Endothelial cell of umbilical vein (primary cell): ENCODE measurements at regions not wholly inside any gene's neighbourhood (a gene's known extent, or its start where the extent isn't known, plus 50 kb on each side); places are given as distances from the start of the nearest gene placed in this dataset.

Experiments
- BruUV-seq: library from RNA; stranded (reverse); fragments of 400-500 nt; replicated peaks from 2 replicates; lab custom pipeline; 2021; lab: Mats Ljungman, UMichigan
- CTCF ChIA-PET: fragments of 300-600, 350-600 bp; sonication (Branson Sonifier 250); formaldehyde crosslinking; loops from one replicate; lab custom pipeline; 2021; ENCODE audit warnings: antibody characterized with exemption, inconsistent platforms; lab: Charles Lee
- POLR2A ChIA-PET: fragments of 300-600, 350-600 bp; sonication (Branson Sonifier 250); formaldehyde crosslinking; loops from one replicate; lab custom pipeline; 2021; ENCODE audit warnings: antibody characterized with exemption, inconsistent platforms; lab: Charles Lee
- DNase-seq: peaks from one replicate; pipeline ENCODE4 v3.0.0-alpha.2; 2011; ENCODE audit warnings: low read depth, low spot score
- FAIRE-seq: peaks from 2 replicates; lab custom pipeline; 2011; peaks lifted over from hg19 to GRCh38; lab: Jason Lieb, UNC
- H2AFZ ChIP-seq: 2 replicates; pipeline ENCODE4 v1.6.0; 2012; ENCODE audit warnings: low read depth, low read length, control low read depth, inconsistent platforms
- H3K27ac ChIP-seq: 2 replicates; pipeline ENCODE4 v1.5.1; 2011; ENCODE audit warnings: low read depth, mild to moderate bottlenecking, control low read depth, low read length, moderate library complexity; ENCODE audit not compliant: insufficient read depth
- H3K27me3 ChIP-seq, 2 experiments: 2 replicates each; pipeline versions ENCODE4 v1.6.0 to v1.6.1; 2011; ENCODE audit warnings: low read length in 2 of 2, mixed read lengths in 1 of 2; ENCODE audit not compliant: control insufficient read depth in 2 of 2, insufficient read depth in 2 of 2
- H3K36me3 ChIP-seq, 2 experiments: 2 replicates in 1 of 2; 3 replicates in 1 of 2; pipeline ENCODE4 v1.5.1; 2011; ENCODE audit warnings: low read length in 2 of 2, mild to moderate bottlenecking in 1 of 2, moderate library complexity in 1 of 2; ENCODE audit not compliant: control insufficient read depth in 2 of 2, insufficient read depth in 2 of 2; ENCODE audit errors: extremely low read depth in 1 of 2
- H3K4me1 ChIP-seq: 3 replicates; pipeline ENCODE4 v1.5.1; 2011; ENCODE audit warnings: mild to moderate bottlenecking, low read length; ENCODE audit not compliant: control insufficient read depth, insufficient read depth; ENCODE audit errors: extremely low read depth
- H3K4me2 ChIP-seq: 2 replicates; pipeline ENCODE4 v1.6.1; 2011; ENCODE audit warnings: low read length, control low read depth, mixed read lengths; ENCODE audit not compliant: insufficient read depth
- H3K4me3 ChIP-seq, 3 experiments: fragments of 200-600 bp in 1 of 3; sonication (generic), shearing (Covaris generic) in 1 of 3; replicated peaks in 1 of 3; 2 replicates each; pipeline ENCODE4 v1.5.1; 2011 to 2016; ENCODE audit warnings: control low read depth in 3 of 3, low read length in 3 of 3, mild to moderate bottlenecking in 2 of 3, inconsistent platforms in 1 of 3, low read depth in 1 of 3, moderate library complexity in 1 of 3; ENCODE audit not compliant: insufficient read depth in 1 of 3
- H3K79me2 ChIP-seq: 2 replicates; pipeline ENCODE4 v1.6.0; 2012; ENCODE audit warnings: low read length, inconsistent platforms; ENCODE audit not compliant: control insufficient read depth, insufficient read depth
- H3K9ac ChIP-seq: replicated peaks from 2 replicates; pipeline ENCODE3; 2011; ENCODE audit warnings: low read length, control low read depth; ENCODE audit not compliant: insufficient read depth; ENCODE audit errors: extremely low read depth
- H3K9me1 ChIP-seq: replicated peaks from 3 replicates; pipeline ENCODE4 v1.6.0; 2011; ENCODE audit warnings: mild to moderate bottlenecking, low read length; ENCODE audit not compliant: control insufficient read depth, insufficient read depth; ENCODE audit errors: extremely low read depth
- H3K9me3 ChIP-seq: replicated peaks from 2 replicates; pipeline ENCODE4 v1.5.1; 2012; ENCODE audit warnings: low read length, inconsistent platforms; ENCODE audit not compliant: control insufficient read depth, insufficient read depth
- H4K20me1 ChIP-seq: replicated peaks from 2 replicates; pipeline ENCODE3; 2011; ENCODE audit warnings: mild to moderate bottlenecking, low read length; ENCODE audit not compliant: control insufficient read depth, insufficient read depth; ENCODE audit errors: extremely low read depth
- CTCF ChIP-seq, 2 donors: IDR thresholded peaks; 1 replicate in 1 of 2; 2 replicates in 1 of 2; pipeline ENCODE4 v1.5.1; 2011; ENCODE audit warnings: low read length in 2 of 2, mild to moderate bottlenecking in 2 of 2, moderate library complexity in 2 of 2, control low read depth in 1 of 2, inconsistent platforms in 1 of 2, low read depth in 1 of 2; ENCODE audit not compliant: insufficient read depth in 1 of 2; ENCODE audit errors: extremely low read depth in 1 of 2
- EZH2 ChIP-seq: IDR thresholded peaks from 2 replicates; pipeline ENCODE4 v1.6.1; 2012; ENCODE audit warnings: borderline replicate concordance, low read depth, mild to moderate bottlenecking, moderate library complexity, low read length, inconsistent platforms; ENCODE audit not compliant: severe bottlenecking
- FOS ChIP-seq: IDR thresholded peaks from 2 replicates; pipeline ENCODE4 v1.6.1; 2011; ENCODE audit warnings: mild to moderate bottlenecking, low read length, moderate library complexity, borderline replicate concordance; ENCODE audit not compliant: insufficient read depth
- GATA2 ChIP-seq: IDR thresholded peaks from 2 replicates; pipeline ENCODE4 v1.7.0; 2011; ENCODE audit warnings: low read depth, mild to moderate bottlenecking, moderate library complexity, mixed read lengths, low read length; ENCODE audit not compliant: insufficient read length, insufficient read depth
- JUN ChIP-seq: IDR thresholded peaks from 2 replicates; pipeline ENCODE4 v1.6.1; 2011; ENCODE audit warnings: borderline replicate concordance, low read depth; ENCODE audit not compliant: insufficient read length, insufficient read depth
- MAX ChIP-seq: IDR thresholded peaks from 2 replicates; pipeline ENCODE4 v1.6.1; 2011; ENCODE audit not compliant: insufficient read depth, insufficient read length
- MYC ChIP-seq: IDR thresholded peaks from one replicate; pipeline ENCODE4 v1.6.1; 2011; ENCODE audit warnings: mild to moderate bottlenecking, low read depth, low read length
- POLR2A ChIP-seq: IDR thresholded peaks from 2 replicates; pipeline ENCODE4 v1.6.1; 2012; ENCODE audit warnings: low read depth, mild to moderate bottlenecking, control low read depth, low read length
- POLR2AphosphoS5 ChIP-seq: IDR thresholded peaks from 2 replicates; pipeline ENCODE4 v1.6.1; 2012; ENCODE audit warnings: low read depth, mild to moderate bottlenecking, control low read depth, low read length, moderate library complexity; ENCODE audit not compliant: insufficient read depth
- dilution Hi-C: fragments of 300-500 bp; cut with MboI; formaldehyde crosslinking; loops from one replicate; pipeline ENCODE4 v1.15.0; 2019; ENCODE audit warnings: low sequenced_read_pairs; ENCODE audit not compliant: extremely low pct_ligation_motif_present
- intact Hi-C: fragments of 100-400 bp; cut with micrococcal nuclease; formaldehyde crosslinking; loops from one replicate; pipeline ENCODE4 v1.10.0; 2022

DNA sequence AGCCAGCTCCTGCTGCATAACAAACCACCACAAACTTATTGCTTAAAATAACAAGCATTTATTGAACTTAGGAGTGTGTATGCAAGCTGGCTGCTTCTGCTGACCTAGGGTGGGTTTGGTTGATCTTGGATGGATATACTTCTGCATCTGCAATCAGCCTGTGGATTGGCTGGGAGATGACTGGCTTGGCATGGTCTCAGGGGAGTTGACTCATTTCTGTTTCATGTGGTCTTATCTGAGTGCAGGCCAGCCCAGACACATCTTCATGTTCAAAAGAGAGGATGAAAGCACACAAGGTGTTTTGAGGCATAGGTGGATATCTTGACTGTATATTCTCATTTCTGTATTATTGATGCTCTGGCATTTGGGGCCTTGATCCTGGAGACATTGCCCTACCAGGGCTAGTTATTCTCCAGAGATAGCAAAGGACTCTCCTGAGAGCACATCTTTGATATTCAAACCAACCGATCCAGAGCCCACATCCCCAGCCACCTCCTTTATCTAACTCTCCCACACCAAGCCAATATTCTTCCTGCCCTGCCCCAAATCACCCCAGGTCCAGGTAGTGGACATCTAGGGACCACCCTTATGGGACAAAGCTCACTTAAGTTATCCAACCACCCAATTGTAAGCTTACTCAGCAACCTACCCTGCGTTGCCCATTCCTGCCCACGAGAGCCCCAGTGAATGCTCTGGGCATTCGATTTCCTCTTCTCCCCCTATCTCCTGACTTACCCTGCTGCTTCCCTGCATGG, 350.8 kb downstream of the PTPRU start:
- Histone ChIP-seq H3K36me3 (no peaks in the 10 kb centered on the region), H3K27me3 (no peaks in the 10 kb centered on the region), H4K20me1 (no peaks in the 10 kb centered on the region), H3K4me2 (no peak overlapping the region), H3K9me3 (no peaks in the 10 kb centered on the region), H3K27ac (no peak overlapping the region), H3K9me1 (no peaks in the 10 kb centered on the region), H2AFZ (no peak overlapping the region), H3K4me1 (no peaks in the 10 kb centered on the region), H3K4me3 (no peak overlapping the region), H3K79me2 (no peaks in the 10 kb centered on the region), H3K9ac (no peak overlapping the region)
- TF ChIP-seq GATA2 (no peak), CTCF (IDR thresholded peaks at IDR 0.05; ENCODE audit: extremely low read depth in 1 of 2, insufficient read depth in 1 of 2, low read depth in 1 of 2, low read length in 2 of 2) (no peak), MYC (no peak), EZH2 (no peak), POLR2A (no peak), FOS (no peak), MAX (no peak), POLR2AphosphoS5 (no peak), JUN (no peak)
- ChIA-PET POLR2A (no interaction called here), CTCF (no interaction called here)
- dilution Hi-C loops (no loop called here), intact Hi-C loops (no loop called here)
- FAIRE-seq (no peak), DNase-seq (no peak)
- BruUV-seq = no TSS peak
